Fibroblast of skin of back (primary cell): ENCODE measurements at regions not wholly inside any gene's neighbourhood (a gene's known extent, or its start where the extent isn't known, plus 50 kb on each side); places are given as distances from the start of the nearest gene placed in this dataset.
"Not testable (repeated sequence)": the region's sequence is repeated elsewhere in the genome, so short reads cannot be mapped to it uniquely, and the experiment has no call there.

Source experiments
- DNase-seq: peaks from one replicate; pipeline ENCODE4 v3.0.0-alpha.2; 2013

- DNase-seq, result peak; percentile 77
Measured at GRCh38 chr7:91694351-91694841, 186.1 kb downstream of the MTERF1 start.

DNA sequence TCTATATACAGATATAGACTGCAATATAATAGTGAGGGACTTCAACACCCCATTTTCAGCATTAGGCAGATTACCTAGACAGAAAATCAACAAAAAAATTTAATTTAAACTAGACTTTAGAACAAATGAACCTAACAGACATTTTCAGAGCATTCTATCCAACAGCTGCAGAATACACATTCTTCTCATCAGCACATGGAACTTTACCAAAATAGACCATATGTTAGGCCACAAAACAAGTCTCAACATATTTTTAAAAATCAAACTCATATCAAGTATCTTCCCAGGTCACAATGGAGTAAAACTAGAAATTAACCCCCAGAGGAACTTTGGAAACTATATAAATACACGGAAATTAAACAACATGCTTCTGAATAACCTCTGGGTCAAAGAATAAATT lies 169.6 kb downstream of the MTERF1 start:
- DNase-seq, result no peak

DNA sequence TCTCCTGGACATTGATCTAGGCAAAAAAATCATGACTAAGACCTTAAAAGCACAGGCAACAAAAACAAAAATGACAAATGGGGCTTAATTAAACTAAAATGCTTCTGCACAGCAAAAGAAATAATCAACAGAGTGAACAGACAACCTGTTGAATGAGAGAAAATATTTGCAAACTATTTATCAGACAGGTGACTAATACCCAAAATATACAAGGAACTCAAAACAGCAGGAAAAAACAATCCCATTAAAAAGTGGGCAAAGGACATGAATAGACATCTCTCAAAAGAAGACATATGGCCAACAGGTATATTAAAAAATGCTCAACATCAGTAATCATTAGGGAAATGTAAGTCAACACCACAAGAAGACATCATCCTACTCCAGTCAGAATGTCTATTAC lies 166.8 kb downstream of the MTERF1 start:
- no peak for DNase-seq

DNA sequence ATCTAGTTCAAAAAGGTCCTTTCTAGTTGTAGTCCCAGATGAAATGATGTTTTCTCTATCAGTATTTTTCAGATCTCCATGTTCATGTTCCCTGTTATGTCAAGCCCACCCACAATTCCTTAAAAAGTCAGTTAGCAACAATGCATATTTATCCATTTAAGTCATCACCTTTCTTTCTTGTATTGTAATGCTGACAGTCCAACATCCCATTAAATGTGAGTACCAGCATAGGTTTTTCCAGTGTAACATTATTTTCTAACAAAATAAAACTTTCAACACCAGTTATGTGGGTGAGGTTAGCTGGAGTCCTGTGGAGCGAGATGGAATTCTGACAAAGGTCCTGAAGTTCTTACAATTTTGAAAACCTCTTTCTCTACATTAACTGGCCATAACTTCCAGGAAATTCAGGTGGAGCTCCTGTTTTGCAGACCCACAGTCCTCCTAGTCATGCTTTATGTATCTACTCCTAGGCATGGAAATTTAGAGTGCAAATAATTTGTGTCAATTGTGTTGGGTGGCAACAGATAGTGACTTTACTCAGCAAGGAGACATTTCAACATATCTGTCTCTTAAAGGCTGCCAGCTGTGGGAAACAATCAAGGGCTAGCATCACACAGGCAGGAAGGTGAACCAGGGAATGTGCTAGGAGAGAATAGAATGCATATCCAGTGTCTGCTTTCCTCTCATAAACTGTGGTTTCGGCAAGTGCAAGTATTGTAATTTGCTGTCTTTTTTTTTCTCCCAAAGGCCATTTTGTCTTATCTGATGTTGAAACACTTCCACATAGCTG lies 162.6 kb downstream of the MTERF1 start:
- DNase-seq, result peak; percentile 81

- no peak for DNase-seq
Measured at GRCh38 chr7:91719008-91719407, 161.5 kb downstream of the MTERF1 start.

DNA sequence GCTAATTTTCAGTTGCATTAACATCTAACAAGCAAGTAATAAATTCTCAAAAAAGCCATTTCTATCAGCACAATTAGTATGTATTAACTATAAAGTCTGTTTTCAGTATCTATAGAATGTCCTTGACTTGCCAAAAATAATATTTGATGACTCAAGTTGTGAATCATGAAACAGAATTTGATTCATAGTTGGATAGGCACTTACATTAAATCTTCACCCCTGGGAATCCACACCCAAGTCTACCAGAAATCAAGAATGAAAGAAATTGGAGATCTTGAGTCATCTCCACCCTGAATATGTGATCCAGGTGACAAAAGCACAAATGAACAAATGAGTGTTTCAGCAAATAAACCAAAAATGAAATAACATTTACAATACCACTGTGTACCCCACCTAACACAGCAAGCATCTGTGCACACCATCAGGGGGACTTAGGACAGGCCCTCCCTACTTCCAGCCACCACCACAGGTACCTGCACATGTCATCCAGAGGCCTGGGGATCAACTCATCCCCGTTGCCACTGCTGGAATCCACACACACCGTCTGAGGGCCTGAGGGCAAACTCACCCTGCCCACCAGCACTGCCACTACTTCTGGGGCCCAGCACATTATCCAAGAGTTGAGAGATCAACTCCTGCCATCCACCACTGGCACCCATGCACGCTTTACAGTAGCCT lies 160.1 kb downstream of the MTERF1 start:
- peak; percentile 92 for DNase-seq

GRCh38 chr7:91722831-91723230 lies 157.7 kb downstream of the MTERF1 start:
- no peak for DNase-seq

DNA sequence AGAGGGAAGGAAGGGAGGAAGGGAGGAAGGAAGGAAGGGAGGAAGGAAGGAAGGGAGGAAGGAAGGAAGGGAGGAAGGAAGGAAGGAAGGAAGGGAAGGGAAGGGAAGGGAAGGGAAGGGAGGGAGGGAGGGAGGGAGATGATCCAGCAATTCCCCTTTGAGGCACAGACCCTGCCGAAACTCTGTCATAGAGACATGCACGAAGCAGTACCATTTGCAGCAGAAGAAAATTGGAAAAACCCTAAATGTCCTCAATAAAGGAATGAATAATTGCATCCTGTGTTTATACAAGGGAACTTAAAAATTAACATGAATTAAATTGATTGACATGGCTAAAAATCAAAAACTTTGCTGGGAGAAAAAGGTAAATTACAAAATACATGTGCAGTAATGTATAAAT lies 151.5 kb downstream of the MTERF1 start:
- DNase-seq, result not testable (repeated sequence)

DNA sequence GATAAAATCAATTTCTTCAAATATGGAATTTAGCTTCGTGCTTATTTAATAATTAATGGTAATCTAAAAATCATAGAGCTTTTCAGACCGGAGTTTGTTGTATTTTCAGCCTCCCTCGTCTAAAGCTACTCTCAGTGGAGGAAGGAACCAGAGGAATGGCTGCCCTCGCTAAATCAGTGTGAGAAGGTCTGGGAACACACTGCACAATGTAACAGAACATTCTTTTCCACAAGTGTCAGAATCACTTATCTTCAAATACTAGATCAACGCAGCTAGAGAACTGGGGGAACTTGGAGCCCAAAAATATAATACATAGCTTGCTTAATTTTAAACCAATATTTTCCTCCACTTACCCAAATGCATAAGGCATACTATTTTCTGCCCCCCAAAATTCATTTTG lies 148.5 kb downstream of the MTERF1 start:
- DNase-seq, result no peak

- DNase-seq, result no peak
Measured at GRCh38 chr7:91749418-91749817, 131.1 kb downstream of the MTERF1 start.

GRCh38 chr7:91750091-91750490 lies 130.4 kb downstream of the MTERF1 start:
- DNase-seq, result no peak

DNA sequence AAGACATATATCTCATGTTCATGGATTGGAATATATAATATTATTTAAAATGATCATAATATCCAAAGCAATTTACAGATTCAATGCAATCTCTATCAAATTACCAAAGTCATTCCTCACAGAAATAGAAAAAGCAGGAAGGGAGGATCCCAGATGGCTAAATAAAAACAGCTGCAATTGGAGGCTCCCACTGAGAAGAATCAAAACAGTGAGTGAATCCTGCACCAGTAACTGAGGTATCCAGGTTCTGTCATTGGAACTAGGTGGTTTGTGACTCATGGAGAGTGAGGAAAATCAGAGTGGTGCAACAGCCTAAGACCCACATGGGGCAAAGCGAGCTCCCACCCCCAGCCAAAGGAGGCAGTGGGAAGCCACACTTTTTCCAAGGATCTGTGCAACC lies 128.4 kb downstream of the MTERF1 start:
- DNase-seq, result no peak

DNA sequence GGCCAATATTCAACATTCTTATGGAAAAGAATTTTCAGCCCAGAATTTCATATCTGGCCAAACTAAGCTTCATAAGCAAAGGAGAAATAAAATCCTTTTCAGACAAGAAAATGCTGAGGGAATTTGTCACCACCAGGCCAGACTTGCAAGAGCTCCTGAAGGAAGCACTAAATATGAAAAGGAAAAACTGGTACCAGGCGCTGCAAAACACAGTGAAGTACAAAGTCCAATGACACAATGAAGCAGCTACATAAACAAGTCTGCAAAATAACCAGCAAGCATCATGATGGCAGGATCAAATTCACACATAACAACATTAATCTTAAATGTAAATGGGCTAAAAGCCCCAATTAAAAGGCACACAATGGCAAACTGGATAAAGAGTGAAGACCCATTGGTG lies 126.2 kb downstream of the MTERF1 start:
- DNase-seq, result not testable (repeated sequence)

GRCh38 chr7:91755121-91755520 lies 125.4 kb downstream of the MTERF1 start:
- DNase-seq, result not testable (repeated sequence)

GRCh38 chr7:91759205-91759863 lies 121.2 kb downstream of the MTERF1 start:
- peak; percentile 80 for DNase-seq

- DNase-seq, result no peak
Measured at GRCh38 chr7:91767820-91768219, 112.7 kb downstream of the MTERF1 start.

- DNase-seq, result no peak
Measured at GRCh38 chr7:91771394-91771793, 109.1 kb downstream of the MTERF1 start.

GRCh38 chr7:91771921-91772815 lies 108.3 kb downstream of the MTERF1 start:
- DNase-seq, result peak; percentile 33

- no peak for DNase-seq
Measured at GRCh38 chr7:91776171-91776570, 104.3 kb downstream of the MTERF1 start.

DNA sequence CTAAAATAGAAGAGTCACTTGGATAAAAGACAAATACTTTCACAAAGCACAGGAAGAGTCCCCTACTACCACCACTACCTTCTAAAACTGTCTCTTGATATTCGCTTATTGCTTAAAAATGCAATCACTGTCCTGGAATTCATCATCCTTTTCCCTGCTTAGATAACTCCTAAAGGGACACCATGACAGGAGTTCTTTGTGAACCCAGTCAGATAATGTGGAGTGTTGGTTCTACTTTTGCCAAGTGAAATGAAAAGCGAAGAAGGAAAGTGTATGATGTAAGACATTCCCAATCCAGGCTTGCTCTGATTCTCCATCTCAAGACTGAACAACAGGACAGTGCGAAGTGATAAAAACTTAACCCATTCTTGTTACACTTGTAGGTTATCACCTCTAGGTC lies 103.0 kb downstream of the MTERF1 start:
- DNase-seq, result no peak

GRCh38 chr7:91778416-91778815 lies 102.1 kb downstream of the MTERF1 start:
- no peak for DNase-seq

- DNase-seq, result no peak
Measured at GRCh38 chr7:91780521-91780920, 100.0 kb downstream of the MTERF1 start.
